ENCODE measurements at regions not wholly inside any gene's neighbourhood (a gene's known extent, or its start where the extent isn't known, plus 50 kb on each side); places are given as distances from the start of the nearest gene placed in this dataset.

DNA sequence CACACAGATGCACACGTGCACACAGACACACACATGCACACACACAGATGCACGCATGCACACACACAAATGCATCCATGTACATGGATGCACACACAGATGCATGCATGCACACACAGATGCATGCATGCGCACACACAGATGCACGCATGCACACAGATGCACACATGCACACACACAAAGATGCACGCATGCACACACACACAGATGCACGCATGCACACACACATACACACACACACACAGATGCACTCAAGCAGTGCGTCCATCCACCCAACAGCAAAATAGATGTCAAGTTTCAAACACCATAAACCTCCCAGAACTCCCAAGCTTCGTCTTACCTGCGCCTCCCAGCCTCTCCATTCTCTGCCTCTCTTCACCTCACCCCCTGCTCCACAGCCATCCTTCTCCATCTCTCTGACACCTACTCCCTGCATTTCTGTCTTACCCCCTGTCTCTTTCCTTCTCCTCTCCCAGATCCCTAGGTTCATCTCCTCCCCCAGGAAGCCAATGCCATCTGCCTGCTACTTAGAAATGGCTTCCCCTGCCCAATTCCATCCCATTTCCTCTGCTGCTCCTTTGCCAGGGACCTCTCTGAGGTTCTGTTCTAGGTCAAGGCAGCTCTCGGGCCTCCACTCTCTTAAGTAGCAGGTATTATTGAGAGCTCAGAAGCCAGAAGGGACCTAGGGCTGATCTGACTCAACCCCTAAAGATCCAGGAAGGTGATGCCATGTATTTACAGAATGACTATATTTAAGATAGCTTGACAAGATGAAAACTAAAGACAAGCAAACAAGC is 297.2 kb downstream of the MED10 start:
- TF ChIP-seq CTCF (conservative IDR thresholded peaks at IDR 0.05; ENCODE audit: low read depth, low read length) (no peak), EZH2 (IDR thresholded peaks at IDR 0.05; ENCODE audit: low read length, unreplicated experiment) (no peak)

Measured in PC-3 (cell line).